ENCODE measurements at regions not wholly inside any gene's neighbourhood (a gene's known extent, or its start where the extent isn't known, plus 50 kb on each side); places are given as distances from the start of the nearest gene placed in this dataset.

DNA sequence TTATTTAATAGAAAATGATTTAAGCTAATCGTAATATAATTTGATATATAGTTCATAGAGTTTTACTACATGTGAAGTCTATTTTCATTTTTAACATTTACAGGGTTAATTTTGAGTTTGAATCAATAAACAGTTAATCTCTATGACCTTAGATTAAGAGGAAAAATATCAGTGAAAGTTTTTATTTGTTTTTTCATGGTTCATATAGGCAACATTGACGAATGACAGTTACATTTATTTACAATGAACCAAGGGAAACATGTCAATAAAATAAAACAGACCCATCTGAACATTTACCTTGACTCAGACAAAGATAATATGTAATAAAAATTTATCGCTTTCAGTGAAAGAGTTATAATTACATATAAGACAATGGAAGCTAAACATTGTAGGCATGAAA, 346.6 kb upstream of the SLITRK5 start (continued):
- TF ChIP-seq RERE (CRISPR knock-in tag; IDR thresholded peaks at IDR 0.05; ENCODE audit: low read depth) (no peak), ZBTB3 (CRISPR knock-in tag; IDR thresholded peaks at IDR 0.05; ENCODE audit: borderline replicate concordance, low read depth) (no peak), ZNF816 (CRISPR knock-in tag; IDR thresholded peaks at IDR 0.05; ENCODE audit: borderline replicate concordance) (no peak)

DNA sequence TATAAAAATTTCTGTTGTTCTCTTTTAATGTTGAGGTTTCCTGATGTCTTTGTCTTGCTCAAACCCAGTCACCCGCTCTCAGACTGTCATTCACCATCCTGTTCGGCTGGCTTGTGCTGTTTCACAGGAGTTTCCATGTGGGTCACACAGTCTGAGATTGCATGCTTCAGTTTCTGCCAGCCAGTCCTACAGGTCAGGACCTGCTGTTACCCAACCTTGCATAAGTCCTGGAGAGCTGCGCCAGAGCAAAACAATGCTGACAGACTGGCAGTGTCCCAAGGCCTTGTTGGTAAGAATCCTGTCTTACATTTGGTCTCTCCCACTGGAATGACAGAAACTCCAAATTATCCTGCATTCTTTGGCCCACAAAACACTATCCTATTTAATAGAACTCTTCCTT, 340.0 kb upstream of the SLITRK5 start:
- H3K4me3 ChIP-seq (replicated peaks in 1 of 3; ENCODE audit: insufficient read depth in 1 of 3, low read depth in 2 of 3, low read length in 3 of 3), result no peak overlapping the region
- H3K27ac ChIP-seq (ENCODE audit: extremely low read length, insufficient read depth, low read length), result no peak overlapping the region
- FAIRE-seq (no peak), ATAC-seq (no peak), DNase-seq (ENCODE audit: low spot score) (no peak)
- H3K9ac ChIP-seq (ENCODE audit: insufficient read depth, low read depth, low read length), result no peak overlapping the region
- CTCF ChIA-PET (ENCODE audit: low intra/inter-chr PET ratio, low total read pairs), result no interaction called here
- in situ Hi-C loops (cut with HindIII; ENCODE audit: extremely low pct_ligation_motif_present, low pct_unique_long_range_greater_than_20kb) (no loop called here), intact Hi-C loops (cut with micrococcal nuclease; ENCODE audit: unreplicated experiment) (no loop called here)
- POLR2A ChIA-PET, result no interaction called here
- H3K4me2 ChIP-seq (ENCODE audit: low read depth, low read length), result no peak overlapping the region
- no peaks in the 10 kb centered on the region for H3K9me3 ChIP-seq (ENCODE audit: low read length)
- H3K4me1 ChIP-seq (ENCODE audit: insufficient read depth, low read length), result no peaks in the 10 kb centered on the region
- no peak overlapping the region for H2AFZ ChIP-seq (ENCODE audit: low read length)
- H4K20me1 ChIP-seq (ENCODE audit: insufficient read depth, low read length), result no peaks in the 10 kb centered on the region
- WGBS (ENCODE audit: low lambda C conversion rate), result 0% methylated on average over 3 of the region's 3 CpGs
- no peaks in the 10 kb centered on the region for H3K79me2 ChIP-seq (ENCODE audit: insufficient read depth, low read length)
- 0 out of 5 replicates have a peak, but pooled peaks cover 0 to 1% of the 10 kb centered on the region in 2 experiments for H3K27me3 ChIP-seq (ENCODE audit: control insufficient read depth in 1 of 2, insufficient read depth in 2 of 2, low read length in 2 of 2)
- no TSS peak for BruUV-seq (replicated peaks)
- no peaks in the 10 kb centered on the region for H3K36me3 ChIP-seq (replicated peaks in 1 of 2; ENCODE audit: control insufficient read depth in 1 of 2, insufficient read depth in 2 of 2, low read length in 2 of 2)
- TF ChIP-seq PRDM4 (CRISPR knock-in tag; IDR thresholded peaks at IDR 0.05; ENCODE audit: borderline replicate concordance), result no peak
- no peak for TF ChIP-seq ARID2 (CRISPR knock-in tag; IDR thresholded peaks at IDR 0.05; ENCODE audit: borderline replicate concordance)
- TF ChIP-seq SIX4 (CRISPR knock-in tag; IDR thresholded peaks at IDR 0.05), result no peak

All from HepG2 (cell line).